GM21423 (cell line): ENCODE measurements at regions not wholly inside any gene's neighbourhood (a gene's known extent, or its start where the extent isn't known, plus 50 kb on each side); places are given as distances from the start of the nearest gene placed in this dataset.

ENCODE experiments used
- ATAC-seq: cut with Tn5 transposase; IDR thresholded peaks from one replicate; pipeline ENCODE4 v1.9.1; 2021; ENCODE audit warnings: mild to moderate bottlenecking, moderate library complexity; ENCODE audit not compliant: unreplicated experiment

DNA sequence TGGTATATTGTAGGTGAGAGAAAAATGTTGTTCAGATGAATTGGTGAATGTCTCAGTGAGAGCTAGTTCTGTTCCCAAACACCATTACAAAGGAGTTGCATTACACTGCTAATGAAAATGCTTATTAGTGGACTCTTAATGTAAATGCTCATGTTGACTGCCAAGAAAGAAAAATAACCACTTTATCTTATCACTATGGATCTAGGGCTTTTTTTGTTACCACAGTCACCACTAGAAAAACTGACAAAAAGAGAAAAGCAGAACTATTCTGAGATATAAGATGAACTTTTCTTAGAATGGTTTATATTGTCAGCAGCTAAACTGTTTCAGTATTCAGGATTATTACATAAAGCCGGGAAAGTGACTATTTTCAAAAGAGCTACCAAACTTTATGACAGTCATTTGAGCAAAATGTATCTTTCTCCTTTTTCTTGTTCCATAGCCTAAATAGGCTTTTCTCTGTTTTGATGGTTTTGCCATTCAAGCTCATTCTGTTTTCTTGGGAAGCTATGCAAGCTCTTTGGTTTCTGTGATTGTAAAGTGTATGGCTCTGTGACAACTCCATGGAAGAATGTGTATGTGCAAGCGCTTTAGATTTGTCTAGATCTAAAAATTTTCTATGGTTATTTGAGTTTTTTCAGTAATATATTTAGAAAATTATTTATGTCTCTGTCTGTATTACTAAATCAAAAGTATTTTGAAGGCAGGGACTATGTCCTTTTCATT, 64.2 kb upstream of the DPH5 start:
- no peak for ATAC-seq

DNA sequence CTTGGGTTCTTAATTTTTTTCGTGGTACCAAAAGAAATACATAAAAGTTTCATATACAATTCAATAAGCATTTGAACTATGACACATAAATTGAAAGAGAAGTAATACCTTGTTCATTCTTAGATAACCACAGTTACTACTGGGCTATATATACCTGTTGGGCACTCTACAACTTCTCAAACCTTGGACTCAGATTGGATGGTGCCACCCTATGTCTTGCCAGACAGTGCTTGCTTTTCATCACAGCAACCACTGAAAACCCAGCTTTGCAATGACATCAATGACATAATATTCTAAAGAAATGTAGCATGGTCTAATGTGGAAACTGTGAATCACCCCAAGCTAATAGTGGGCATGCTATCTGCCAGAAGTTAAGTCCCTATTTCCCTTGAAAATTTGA, 62.8 kb upstream of the DPH5 start:
- ATAC-seq: no peak

DNA sequence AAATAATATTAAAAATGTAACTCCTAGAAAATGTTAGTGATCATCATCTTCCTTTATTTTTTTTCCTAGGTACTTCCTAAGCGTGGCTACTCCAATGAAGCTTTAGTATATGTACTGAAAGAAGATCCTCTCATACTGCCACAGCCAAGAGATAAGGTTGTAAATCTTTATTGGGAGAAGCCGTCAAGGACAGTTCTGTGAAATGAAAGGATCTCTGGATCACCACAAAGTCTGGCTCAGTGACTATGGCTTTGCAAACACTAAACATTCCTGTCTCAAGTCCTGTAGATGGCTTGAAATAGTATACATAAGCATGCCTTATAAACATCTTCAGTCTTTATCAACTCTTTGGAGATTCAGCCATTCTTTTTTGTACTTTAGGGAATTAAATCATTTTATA, 61.2 kb upstream of the DPH5 start:
- no peak for ATAC-seq

DNA sequence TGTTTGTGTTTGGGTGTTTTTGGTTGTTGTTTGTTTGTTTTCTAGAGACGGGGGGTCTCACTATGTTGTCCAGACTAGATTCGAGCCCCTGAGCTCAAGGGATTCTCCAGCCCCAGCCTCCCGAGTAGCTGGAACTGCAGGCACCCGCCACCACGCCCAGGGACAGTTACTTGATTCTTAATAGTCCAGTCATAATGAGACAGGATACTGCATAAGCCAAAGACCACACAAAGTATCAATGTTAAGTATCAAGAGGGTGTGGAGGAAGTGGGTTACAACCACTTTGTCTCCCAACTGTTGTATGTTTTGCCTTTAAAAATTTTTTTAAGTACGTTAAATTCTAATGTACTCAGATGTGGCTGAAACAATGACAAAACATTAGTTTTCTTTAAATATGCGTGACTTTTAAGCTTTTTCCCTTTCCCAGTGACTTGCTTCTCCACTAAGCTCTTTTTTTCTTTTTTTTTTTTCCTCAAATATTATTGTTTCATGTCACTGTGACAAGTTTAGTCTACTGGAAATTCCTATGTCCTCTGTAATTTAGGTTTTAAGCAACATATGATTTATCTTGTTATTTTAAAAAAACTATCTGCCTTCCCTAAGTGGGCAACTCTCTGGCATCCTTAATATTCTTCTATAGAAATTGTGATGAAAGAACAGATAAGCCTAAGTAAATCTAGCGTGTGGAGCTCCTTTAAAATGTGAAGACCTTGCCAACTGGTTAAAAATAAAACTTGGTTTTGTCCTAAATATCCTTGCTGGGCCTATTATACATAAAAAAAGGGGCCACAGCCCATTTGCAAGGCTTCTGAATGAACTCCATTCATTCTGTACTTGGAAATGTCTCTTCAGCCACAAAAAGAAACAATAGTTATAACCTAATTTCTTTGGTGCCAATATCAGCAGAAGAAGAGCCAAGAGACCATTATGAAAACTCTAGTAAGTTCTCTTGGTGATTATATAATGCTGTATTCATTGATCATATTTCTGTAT, 56.2 kb upstream of the DPH5 start:
- ATAC-seq: peak; percentile 96

DNA sequence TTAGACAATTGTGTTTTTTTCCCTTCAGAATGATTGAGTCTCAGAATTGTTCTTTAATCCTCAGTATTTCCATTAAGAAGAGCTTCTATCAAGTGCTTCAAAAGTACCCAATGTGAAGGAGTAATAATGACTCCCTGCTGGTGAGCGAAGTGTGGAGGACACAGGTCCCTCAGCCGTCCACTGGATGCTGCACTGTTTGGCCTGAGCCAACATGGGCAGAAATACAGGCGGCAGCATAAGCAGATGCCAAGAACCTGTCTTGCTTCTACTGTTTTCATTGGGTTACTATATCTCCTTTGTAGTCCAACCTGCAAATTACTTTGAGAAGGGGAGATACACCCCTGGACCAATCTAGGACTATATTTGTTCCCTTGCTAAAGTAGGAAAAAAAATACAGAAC, 55.3 kb upstream of the DPH5 start:
- ATAC-seq: no peak

DNA sequence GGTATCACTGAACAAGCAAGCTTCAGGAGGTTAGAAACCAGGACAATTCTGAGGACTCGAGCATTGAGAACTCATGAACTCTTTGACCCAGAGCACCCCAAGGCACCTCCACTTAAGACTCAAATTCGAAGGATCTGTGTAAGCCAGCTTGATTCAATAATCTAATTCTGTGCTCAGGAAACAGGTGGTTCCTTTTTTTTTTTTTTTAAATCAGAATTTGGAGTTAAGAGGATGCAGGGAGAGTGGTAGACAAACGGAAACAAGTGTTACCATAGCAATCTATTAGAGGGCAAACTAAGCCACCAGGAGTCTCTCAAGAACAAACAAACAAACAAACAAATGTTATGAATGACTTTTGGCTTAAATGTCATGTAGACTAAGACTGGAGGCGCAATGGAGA, 53.8 kb upstream of the DPH5 start:
- no peak for ATAC-seq

DNA sequence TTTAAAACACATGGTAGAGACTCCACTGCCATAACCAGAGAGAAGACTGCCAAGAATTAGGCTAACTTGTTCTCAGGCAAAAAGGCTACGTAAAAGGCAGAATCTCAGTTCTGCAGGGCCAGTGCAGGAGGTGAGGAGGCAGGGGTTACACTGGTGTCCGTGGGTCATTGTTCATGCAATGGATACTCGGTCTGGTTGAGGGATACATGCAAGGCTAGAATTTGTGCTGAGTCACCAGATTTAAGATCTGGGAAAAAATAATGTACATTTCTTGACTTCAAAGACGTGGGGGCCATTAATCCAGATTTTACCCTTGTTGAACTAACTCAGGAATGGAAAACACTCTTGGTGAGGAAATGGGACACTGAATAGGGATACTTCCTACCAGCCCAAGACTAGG, 52.3 kb upstream of the DPH5 start:
- no peak for ATAC-seq

DNA sequence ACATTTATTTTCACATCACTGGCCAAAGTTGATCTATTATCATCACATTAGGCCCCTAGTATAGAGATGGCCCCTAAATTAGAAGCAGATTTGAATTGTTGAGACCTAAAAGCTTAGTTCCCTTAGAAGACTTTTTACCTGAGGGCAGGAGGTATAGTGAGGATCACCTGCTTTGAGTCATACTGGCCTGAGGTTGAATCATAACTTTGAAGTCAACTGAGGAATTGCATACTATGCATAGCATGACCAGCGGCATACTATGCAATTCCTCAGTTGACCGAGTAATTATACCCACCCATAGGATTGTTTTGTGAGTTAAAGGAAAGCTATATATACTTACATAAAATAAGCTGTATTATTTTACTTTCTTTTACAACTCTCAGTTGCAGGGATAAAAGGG, 50.3 kb upstream of the DPH5 start:
- ATAC-seq: no peak
